ENCODE measurements at regions not wholly inside any gene's neighbourhood (a gene's known extent, or its start where the extent isn't known, plus 50 kb on each side); places are given as distances from the start of the nearest gene placed in this dataset.

- Histone ChIP-seq H3K4me3 (no peak overlapping the region), H3K36me3 (ENCODE audit: insufficient read depth) (no peaks in the 10 kb centered on the region), H3K4me1 (ENCODE audit: insufficient read depth) (no peaks in the 10 kb centered on the region), H3K4me2 (no peak overlapping the region), H2AFZ (0 out of 2 replicates have a peak overlapping the region, but pooled peaks have one; percentile 4), H3K27ac (ENCODE audit: low read depth) (no peak overlapping the region), H3K79me2 (replicated peaks; ENCODE audit: insufficient read depth) (no peaks in the 10 kb centered on the region), H4K20me1 (replicated peaks; ENCODE audit: insufficient read depth) (no peaks in the 10 kb centered on the region), H3K27me3 (ENCODE audit: insufficient read depth) (no peaks in the 10 kb centered on the region), H3K9me2 (ENCODE audit: insufficient read depth) (no peaks in the 10 kb centered on the region; the same call in 1 of the 2 replicates), H3F3A (replicated peaks; ENCODE audit: low read depth) (no peaks in the 10 kb centered on the region)
- ATAC-seq: peak; percentile 21; the same call in 1 of the 3 replicates
- no peak overlapping the region for H3K27ac Mint-ChIP-seq
- no peaks in the 10 kb centered on the region for H3K27me3 Mint-ChIP-seq (ENCODE audit: insufficient read depth, low read depth, poor library complexity)
- TF ChIP-seq STAT1 (IDR thresholded peaks at IDR 0.05; ENCODE audit: unreplicated experiment) (no peak), CREB1 (CRISPR knock-in tag; IDR thresholded peaks at IDR 0.05; ENCODE audit: low read depth) (no peak)
- no peaks in the 10 kb centered on the region for H3K36me3 Mint-ChIP-seq (ENCODE audit: low read depth)
- H3K9me3 Mint-ChIP-seq: no peaks in the 10 kb centered on the region
- DNase-seq (ENCODE audit: low spot score): no peak
- H3K4me3 Mint-ChIP-seq: no peak overlapping the region
- H3K4me1 Mint-ChIP-seq: peaks cover 6% of the 10 kb centered on the region; the same call in 2 of the 3 replicates
These were observed 210.2 kb upstream of the TARS1 start for GRCh38 chr5:33230467-33231078.

- Mint-ChIP-seq H3K27ac (no peak overlapping the region), H3K4me3 (no peak overlapping the region), H3K36me3 (ENCODE audit: low read depth) (no peaks in the 10 kb centered on the region), H3K9me3 (no peaks in the 10 kb centered on the region), H3K27me3 (ENCODE audit: insufficient read depth, low read depth, poor library complexity) (no peaks in the 10 kb centered on the region), H3K4me1 (peaks cover 6% of the 10 kb centered on the region; the same call in 2 of the 3 replicates)
- Histone ChIP-seq H3K79me2 (replicated peaks; ENCODE audit: insufficient read depth) (no peaks in the 10 kb centered on the region), H3K4me3 (no peak overlapping the region), H3K4me1 (ENCODE audit: insufficient read depth) (no peaks in the 10 kb centered on the region), H3K4me2 (no peak overlapping the region), H3F3A (replicated peaks; ENCODE audit: low read depth) (no peaks in the 10 kb centered on the region), H3K27me3 (ENCODE audit: insufficient read depth) (no peaks in the 10 kb centered on the region), H3K27ac (ENCODE audit: low read depth) (no peak overlapping the region), H4K20me1 (replicated peaks; ENCODE audit: insufficient read depth) (no peaks in the 10 kb centered on the region), H2AFZ (no peak overlapping the region), H3K9me2 (ENCODE audit: insufficient read depth) (no peaks in the 10 kb centered on the region; the same call in 1 of the 2 replicates), H3K36me3 (ENCODE audit: insufficient read depth) (no peaks in the 10 kb centered on the region)
- ATAC-seq: no peak
- no peak for DNase-seq (ENCODE audit: low spot score)
- TF ChIP-seq CTCF (conservative IDR thresholded peaks at IDR 0.05; ENCODE audit: low read depth in 2 of 2): no peak
- no peak for TF ChIP-seq JUNB (IDR thresholded peaks at IDR 0.05; ENCODE audit: unreplicated experiment)
- no peak for TF ChIP-seq ZNF114 (CRISPR knock-in tag; IDR thresholded peaks at IDR 0.05)
- TF ChIP-seq CREB1 (CRISPR knock-in tag; IDR thresholded peaks at IDR 0.05; ENCODE audit: low read depth): no peak
- no peak for TF ChIP-seq EZH2phosphoT487 (IDR thresholded peaks at IDR 0.05; ENCODE audit: unreplicated experiment)
- TF ChIP-seq ETS1 (IDR thresholded peaks at IDR 0.05): no peak
- TF ChIP-seq STAT1 (IDR thresholded peaks at IDR 0.05; ENCODE audit: unreplicated experiment): no peak
- TF ChIP-seq EZH2 (IDR thresholded peaks at IDR 0.05; ENCODE audit: low read depth, unreplicated experiment): no peak
- no peak for TF ChIP-seq POLR2AphosphoS5 (IDR thresholded peaks at IDR 0.05; ENCODE audit: low read depth)
- no peak for TF ChIP-seq ZNF462 (CRISPR knock-in tag; IDR thresholded peaks at IDR 0.05)
- TF ChIP-seq NANOG (IDR thresholded peaks at IDR 0.05; ENCODE audit: borderline replicate concordance): no peak
- no peak for TF ChIP-seq ZNF331 (CRISPR knock-in tag; IDR thresholded peaks at IDR 0.05; ENCODE audit: low read depth)
These were observed 209.5 kb upstream of the TARS1 start for GRCh38 chr5:33231214-33231710.

Measured in GM23338 (cell line).